ENCODE measurements at regions not wholly inside any gene's neighbourhood (a gene's known extent, or its start where the extent isn't known, plus 50 kb on each side); places are given as distances from the start of the nearest gene placed in this dataset.

DNA sequence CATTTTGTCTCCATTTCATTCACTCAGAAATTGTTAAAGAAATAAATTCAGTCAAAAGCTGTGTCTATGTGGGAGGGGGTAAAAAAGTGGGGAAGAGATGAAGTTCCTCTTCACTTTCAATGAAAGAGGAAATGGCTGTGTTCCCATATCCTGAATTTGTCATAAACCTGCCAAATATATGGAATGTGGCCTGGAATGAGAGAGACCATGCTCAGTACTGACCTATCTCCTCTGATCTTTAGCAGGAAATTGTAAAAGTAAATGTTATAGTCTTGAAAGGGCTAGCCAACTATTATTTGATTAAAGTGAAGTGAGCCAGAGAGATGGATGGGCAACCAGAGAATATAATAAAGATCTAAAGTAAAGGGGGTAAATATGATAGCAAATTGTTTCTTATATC lies 130.3 kb upstream of the C21orf91 start:
- TF ChIP-seq POLR2A (IDR thresholded peaks at IDR 0.05) (no peak), EP300 (IDR thresholded peaks at IDR 0.05) (no peak)
- TF ChIP-seq, protein P1, sequence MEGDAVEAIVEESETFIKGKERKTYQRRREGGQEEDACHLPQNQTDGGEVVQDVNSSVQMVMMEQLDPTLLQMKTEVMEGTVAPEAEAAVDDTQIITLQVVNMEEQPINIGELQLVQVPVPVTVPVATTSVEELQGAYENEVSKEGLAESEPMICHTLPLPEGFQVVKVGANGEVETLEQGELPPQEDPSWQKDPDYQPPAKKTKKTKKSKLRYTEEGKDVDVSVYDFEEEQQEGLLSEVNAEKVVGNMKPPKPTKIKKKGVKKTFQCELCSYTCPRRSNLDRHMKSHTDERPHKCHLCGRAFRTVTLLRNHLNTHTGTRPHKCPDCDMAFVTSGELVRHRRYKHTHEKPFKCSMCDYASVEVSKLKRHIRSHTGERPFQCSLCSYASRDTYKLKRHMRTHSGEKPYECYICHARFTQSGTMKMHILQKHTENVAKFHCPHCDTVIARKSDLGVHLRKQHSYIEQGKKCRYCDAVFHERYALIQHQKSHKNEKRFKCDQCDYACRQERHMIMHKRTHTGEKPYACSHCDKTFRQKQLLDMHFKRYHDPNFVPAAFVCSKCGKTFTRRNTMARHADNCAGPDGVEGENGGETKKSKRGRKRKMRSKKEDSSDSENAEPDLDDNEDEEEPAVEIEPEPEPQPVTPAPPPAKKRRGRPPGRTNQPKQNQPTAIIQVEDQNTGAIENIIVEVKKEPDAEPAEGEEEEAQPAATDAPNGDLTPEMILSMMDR (IDR thresholded peaks at IDR 0.05) = no peak
